ENCODE measurements at regions not wholly inside any gene's neighbourhood (a gene's known extent, or its start where the extent isn't known, plus 50 kb on each side); places are given as distances from the start of the nearest gene placed in this dataset.
A peak's percentile ranks its signal among the peaks of the same experiment; 100 is the strongest.
"Not testable (repeated sequence)": the region's sequence is repeated elsewhere in the genome, so short reads cannot be mapped to it uniquely, and the experiment has no call there.

DNA sequence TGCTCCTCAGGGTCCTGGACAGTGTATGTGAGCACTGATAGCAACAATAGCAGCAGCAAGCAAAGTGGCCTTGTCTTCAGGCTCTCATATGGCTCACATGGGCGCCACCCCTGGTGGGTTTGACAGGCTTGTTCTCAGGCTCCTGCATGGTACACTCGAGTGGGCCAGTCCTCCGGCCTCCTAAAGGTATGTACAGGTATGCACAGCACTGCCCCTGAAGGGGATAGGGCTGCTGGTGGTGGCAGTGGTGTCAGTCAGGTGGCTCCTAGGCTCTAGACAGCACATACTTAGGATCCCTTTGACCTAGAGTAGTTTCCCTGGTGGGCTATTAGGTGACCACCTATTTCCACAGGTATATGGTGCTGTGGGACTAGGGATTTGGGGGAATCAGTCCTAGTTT, 79.8 kb downstream of the LGALS9B start:
- FAIRE-seq; DNase-seq (ENCODE audit: low spot score): not testable (repeated sequence)

DNA sequence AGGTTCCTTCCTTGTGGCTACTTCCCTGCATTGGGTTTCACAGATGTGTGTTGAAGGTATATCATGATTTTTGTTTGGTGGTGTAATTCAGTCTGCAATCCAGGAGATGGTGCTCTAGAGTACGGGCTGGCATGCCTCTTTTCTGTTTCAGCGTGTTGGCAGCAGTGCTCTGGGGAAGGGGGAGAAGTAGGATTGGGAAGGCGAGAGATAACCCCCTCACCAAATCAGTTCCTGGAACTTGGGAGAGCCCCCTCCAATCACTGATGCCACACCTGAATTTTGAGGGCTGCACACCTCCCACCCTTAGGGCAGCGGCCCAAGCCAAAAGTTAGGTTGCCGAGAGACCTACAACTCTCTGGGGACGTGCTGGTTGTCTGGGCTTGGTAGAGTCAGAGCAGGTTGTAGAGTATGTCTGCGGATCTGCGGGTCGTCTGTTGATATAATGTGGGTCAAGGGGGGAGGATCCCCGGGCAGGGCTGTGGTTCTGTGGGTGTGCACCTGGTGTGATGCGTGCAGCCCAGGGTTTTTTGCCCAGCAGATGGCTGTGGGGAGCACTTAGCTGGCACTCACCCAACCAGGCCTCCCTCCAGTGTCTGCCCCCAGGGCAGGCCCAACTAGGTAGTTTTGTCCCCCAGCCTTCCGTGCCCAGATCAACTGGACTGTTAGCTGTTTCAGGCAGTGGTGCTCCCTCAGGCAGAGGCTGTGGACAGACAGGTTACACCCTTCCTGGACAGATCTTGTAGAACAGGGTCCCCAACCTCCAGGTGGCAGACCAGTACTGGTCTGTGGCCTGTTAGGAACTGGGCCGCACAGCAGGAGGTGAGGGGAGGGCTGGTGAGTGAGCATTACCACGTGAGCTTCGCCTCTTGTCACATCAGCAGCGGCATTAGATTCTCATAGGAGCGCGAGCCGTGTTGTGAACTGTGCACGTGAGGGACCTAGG, 85.7 kb downstream of the LGALS9B start:
- not testable (repeated sequence) for FAIRE-seq
- peak; percentile 7 for DNase-seq (ENCODE audit: low spot score)

DNA sequence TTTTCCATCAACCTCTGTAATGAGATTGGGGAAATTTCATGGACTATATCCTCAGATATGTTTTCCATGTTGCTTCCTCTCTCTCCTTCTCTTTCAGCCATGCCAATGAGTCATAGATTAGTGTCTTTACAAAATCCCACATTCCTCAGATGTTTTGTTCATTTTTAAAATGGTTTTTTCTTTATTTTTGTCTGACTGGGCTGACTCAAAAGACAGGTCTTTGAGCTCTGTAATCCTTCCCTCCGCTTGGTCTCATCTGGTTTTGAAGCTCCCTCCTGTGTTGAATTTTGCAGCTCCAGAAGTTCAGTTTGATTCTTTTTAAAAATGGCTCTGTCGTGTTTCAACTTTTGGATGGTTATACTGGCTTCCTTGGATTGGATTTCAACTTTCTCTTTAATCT, 86.7 kb downstream of the LGALS9B start:
- not testable (repeated sequence) for FAIRE-seq; DNase-seq (ENCODE audit: low spot score)

DNA sequence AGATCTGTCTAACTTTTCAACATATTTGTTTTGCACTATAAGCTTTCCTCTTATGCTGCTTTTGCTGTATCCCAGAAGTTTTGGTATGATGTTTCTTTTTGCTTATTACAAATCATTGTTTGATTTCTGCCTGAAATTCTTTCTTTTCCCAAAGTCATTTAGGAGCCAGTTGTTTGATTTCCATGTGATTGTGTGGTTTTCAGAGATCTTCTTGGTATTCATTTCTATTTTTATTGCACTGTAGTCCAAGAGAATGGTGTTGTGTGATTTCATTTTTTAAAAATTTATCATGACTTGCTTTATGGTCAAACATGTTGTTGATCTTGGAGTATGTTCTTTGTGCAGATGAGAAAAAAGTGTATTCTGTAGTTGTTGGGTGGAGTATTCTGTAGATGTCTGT, 88.1 kb downstream of the LGALS9B start:
- FAIRE-seq; DNase-seq (ENCODE audit: low spot score): not testable (repeated sequence)

DNA sequence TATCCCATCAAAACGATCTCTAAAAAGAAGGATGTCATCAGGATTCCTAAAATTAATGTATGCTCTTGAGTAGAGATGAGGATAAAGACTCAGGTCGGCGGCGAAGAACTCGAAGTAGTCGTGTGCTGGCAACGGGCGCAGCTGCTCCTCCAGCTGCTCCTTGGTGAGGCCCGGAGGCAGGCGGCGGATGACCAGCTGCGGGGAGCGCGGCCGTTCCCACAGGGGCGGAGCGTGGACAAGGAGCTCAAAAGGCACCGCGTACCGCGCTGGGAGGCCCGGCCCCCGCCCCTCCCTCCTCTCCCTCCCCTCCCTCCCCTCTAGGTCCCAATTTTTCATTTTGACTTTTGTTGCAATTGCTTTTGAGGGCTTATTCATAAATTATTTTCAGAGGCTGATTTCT, 90.7 kb downstream of the LGALS9B start:
- FAIRE-seq; DNase-seq (ENCODE audit: low spot score): not testable (repeated sequence)

DNA sequence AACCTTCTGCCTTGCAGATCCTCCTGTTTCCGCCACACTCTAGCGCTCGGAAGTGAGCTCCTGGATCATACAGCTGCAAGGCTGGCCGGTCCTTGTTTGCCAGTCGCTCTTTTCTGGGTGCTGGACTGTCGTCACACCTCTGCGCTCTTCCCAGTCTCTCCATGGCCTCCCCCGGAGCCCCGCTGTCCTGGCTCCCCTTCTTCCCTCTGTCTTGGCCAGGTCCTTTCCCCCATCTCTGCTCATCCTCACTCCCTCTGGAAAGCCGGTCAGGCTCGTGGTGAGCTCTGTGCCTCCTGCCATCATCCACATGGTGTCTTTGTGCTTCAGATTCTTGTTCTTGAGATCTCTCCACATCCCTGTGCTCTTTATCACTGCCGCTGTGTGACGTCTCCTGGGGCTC, 91.6 kb downstream of the LGALS9B start:
- not testable (repeated sequence) for DNase-seq (ENCODE audit: low spot score); FAIRE-seq

Measured in urothelium cell line (cell line).